Left lobe of liver (tissue), 2 donors: ENCODE measurements at regions not wholly inside any gene's neighbourhood (a gene's known extent, or its start where the extent isn't known, plus 50 kb on each side); places are given as distances from the start of the nearest gene placed in this dataset.

Experiments
- ATAC-seq: fragments of 200-7000 bp; cut with Tn5 transposase; one replicate; pipeline ENCODE4 v1.9.1; 2020; ENCODE audit warnings: mild to moderate bottlenecking, moderate library complexity
- DNase-seq: peaks from one replicate; pipeline ENCODE4 v3.0.0-alpha.2; 2020; ENCODE audit warnings: low spot score
- donor health status: DM: no; HTN: no; CAD: no; lungs with moderate emphysema.
- donor health status: DM: no; HTN: yes; CAD: no.

GRCh38 chr6:109916759-109917158, 61.4 kb upstream of the GPR6 start:
- ATAC-seq (no peak), DNase-seq (no peak)

GRCh38 chr6:109918227-109918626, 59.9 kb upstream of the GPR6 start:
- DNase-seq (no peak), ATAC-seq (no peak)

GRCh38 chr6:109920911-109921310, 57.2 kb upstream of the GPR6 start:
- no peak for ATAC-seq
- DNase-seq = no peak

GRCh38 chr6:109922851-109923250, 55.3 kb upstream of the GPR6 start:
- ATAC-seq (no peak), DNase-seq (no peak)

- DNase-seq = no peak
- ATAC-seq = no peak
Measured at GRCh38 chr6:109925075-109925474, 53.0 kb upstream of the GPR6 start.

- ATAC-seq (no peak), DNase-seq (no peak)
Measured at GRCh38 chr6:109927052-109927451, 51.1 kb upstream of the GPR6 start.
